Panc1 (cell line): ENCODE measurements at regions not wholly inside any gene's neighbourhood (a gene's known extent, or its start where the extent isn't known, plus 50 kb on each side); places are given as distances from the start of the nearest gene placed in this dataset.

ENCODE experiments used
- ATAC-seq: fragments of 200-7000 bp; cut with Tn5 transposase; 2 replicates; pipeline ENCODE4 v1.9.1; 2020; ENCODE audit warnings: mild to moderate bottlenecking, moderate library complexity
- BruUV-seq: library from RNA; stranded (reverse); fragments of 400-500 nt; replicated peaks from 2 replicates; lab custom pipeline; 2021; lab: Mats Ljungman, UMichigan
- CTCF ChIA-PET: fragments of 300-600 bp; sonication (Branson Sonifier 250); formaldehyde crosslinking; loops from one replicate; lab custom pipeline; 2022; ENCODE audit warnings: antibody characterized with exemption; lab: Charles Lee
- POLR2A ChIA-PET: fragments of 300-600 bp; sonication (Branson Sonifier 250); formaldehyde crosslinking; loops from one replicate; lab custom pipeline; 2022; ENCODE audit warnings: antibody characterized with exemption; lab: Charles Lee
- DNase-seq: peaks from one replicate; pipeline ENCODE4 v3.0.0-alpha.2; 2010; ENCODE audit warnings: low read depth, low spot score
- H3K27ac ChIP-seq: 2 replicates; pipeline ENCODE4 v1.5.1; 2011; ENCODE audit warnings: mild to moderate bottlenecking, low read length, inconsistent platforms
- H3K27me3 ChIP-seq: fragments of 200-500 bp; sonication (Bioruptor generic); 2 replicates; pipeline ENCODE4 v1.6.0; 2014; ENCODE audit warnings: low read length, inconsistent platforms; ENCODE audit not compliant: control insufficient read depth, insufficient read depth
- H3K36me3 ChIP-seq: fragments of 200-500 bp; sonication (Bioruptor generic); 2 replicates; pipeline ENCODE4 v1.5.1; 2014; ENCODE audit warnings: inconsistent platforms, mild to moderate bottlenecking, low read length, moderate library complexity; ENCODE audit not compliant: control insufficient read depth, insufficient read depth
- H3K4me1 ChIP-seq: 2 replicates; pipeline ENCODE4 v1.5.1; 2011; ENCODE audit warnings: inconsistent platforms, mild to moderate bottlenecking, low read length, moderate library complexity; ENCODE audit not compliant: control insufficient read depth, insufficient read depth
- H3K4me3 ChIP-seq, 2 experiments: 2 replicates each; pipeline ENCODE4 v1.5.1; 2011 to 2012; ENCODE audit warnings: low read depth in 2 of 2, low read length in 2 of 2, mild to moderate bottlenecking in 2 of 2, inconsistent platforms in 1 of 2, moderate library complexity in 1 of 2
- H3K9me3 ChIP-seq: fragments of 200-500 bp; sonication (Bioruptor generic); 2 replicates; pipeline ENCODE4 v1.5.1; 2014; ENCODE audit warnings: low read depth, mild to moderate bottlenecking, inconsistent platforms, low read length, moderate library complexity; ENCODE audit not compliant: control insufficient read depth, insufficient read depth
- CTCF ChIP-seq: fragments of 450-650 bp; IDR thresholded peaks from 2 replicates; pipeline ENCODE4 v1.5.1; 2017; ENCODE audit warnings: mild to moderate bottlenecking
- POLR2AphosphoS5 ChIP-seq: IDR thresholded peaks from 2 replicates; pipeline ENCODE4 v1.6.1; 2012; ENCODE audit warnings: mild to moderate bottlenecking, low read depth, low read length, moderate library complexity
- REST ChIP-seq, 2 experiments: IDR thresholded peaks; 2 replicates each; pipeline ENCODE4 v1.6.1; 2011 to 2012; ENCODE audit warnings: low read depth in 2 of 2, control low read depth in 1 of 2, low read length in 1 of 2, mild to moderate bottlenecking in 1 of 2, moderate library complexity in 1 of 2; ENCODE audit not compliant: insufficient read depth in 1 of 2
- SIN3A ChIP-seq: IDR thresholded peaks from 2 replicates; pipeline ENCODE4 v1.6.1; 2012; ENCODE audit warnings: low read depth, mild to moderate bottlenecking, low read length, moderate library complexity, borderline replicate concordance; ENCODE audit not compliant: insufficient read depth
- TCF7L2 ChIP-seq: IDR thresholded peaks from 2 replicates; pipeline ENCODE4 v1.6.1; 2011; ENCODE audit warnings: mild to moderate bottlenecking, low read depth, low read length, inconsistent platforms
- in situ Hi-C: cut with HindIII; loops from 2 replicates; pipeline ENCODE4 v1.10.0; 2016; ENCODE audit warnings: low sequenced_read_pairs, low pct_unique_long_range_greater_than_20kb
- intact Hi-C: fragments of 100-400 bp; cut with micrococcal nuclease; formaldehyde crosslinking; loops from one replicate; pipeline ENCODE4 v1.10.0; 2022; ENCODE audit not compliant: unreplicated experiment

- no peak for DNase-seq
- Histone ChIP-seq H3K36me3 (no peaks in the 10 kb centered on the region), H3K27ac (no peak overlapping the region), H3K27me3 (no peaks in the 10 kb centered on the region), H3K9me3 (no peaks in the 10 kb centered on the region), H3K4me3 (no peak overlapping the region), H3K4me1 (no peaks in the 10 kb centered on the region)
- in situ Hi-C loops = no loop called here
- intact Hi-C loops = no loop called here
- ChIA-PET POLR2A (no interaction called here), CTCF (no interaction called here)
- BruUV-seq = no TSS peak
- TF ChIP-seq TCF7L2 = no peak
- no peak for TF ChIP-seq CTCF
- TF ChIP-seq REST (IDR thresholded peaks at IDR 0.05; ENCODE audit: insufficient read depth in 1 of 2, low read depth in 2 of 2, low read length in 1 of 2) = no peak
- TF ChIP-seq POLR2AphosphoS5 = no peak
- no peak for TF ChIP-seq SIN3A
- ATAC-seq = no peak
Measured at GRCh38 chr13:90305796-90306195, 1041.7 kb upstream of the MIR17HG start.

GRCh38 chr13:90307136-90307535, 1040.4 kb upstream of the MIR17HG start:
- Histone ChIP-seq H3K4me1 (no peaks in the 10 kb centered on the region), H3K4me3 (no peak overlapping the region), H3K27me3 (no peaks in the 10 kb centered on the region), H3K27ac (no peak overlapping the region), H3K36me3 (no peaks in the 10 kb centered on the region), H3K9me3 (no peaks in the 10 kb centered on the region)
- ATAC-seq = no peak
- DNase-seq = no peak
- intact Hi-C loops = no loop called here
- POLR2A ChIA-PET = no interaction called here
- TF ChIP-seq SIN3A = no peak
- TF ChIP-seq POLR2AphosphoS5 = no peak
- TF ChIP-seq REST (IDR thresholded peaks at IDR 0.05; ENCODE audit: insufficient read depth in 1 of 2, low read depth in 2 of 2, low read length in 1 of 2) = no peak
- no peak for TF ChIP-seq TCF7L2
- no peak for TF ChIP-seq CTCF
- in situ Hi-C loops = no loop called here
- BruUV-seq = no TSS peak
- CTCF ChIA-PET = no interaction called here
